ENCODE measurements at regions not wholly inside any gene's neighbourhood (a gene's known extent, or its start where the extent isn't known, plus 50 kb on each side); places are given as distances from the start of the nearest gene placed in this dataset.

DNA sequence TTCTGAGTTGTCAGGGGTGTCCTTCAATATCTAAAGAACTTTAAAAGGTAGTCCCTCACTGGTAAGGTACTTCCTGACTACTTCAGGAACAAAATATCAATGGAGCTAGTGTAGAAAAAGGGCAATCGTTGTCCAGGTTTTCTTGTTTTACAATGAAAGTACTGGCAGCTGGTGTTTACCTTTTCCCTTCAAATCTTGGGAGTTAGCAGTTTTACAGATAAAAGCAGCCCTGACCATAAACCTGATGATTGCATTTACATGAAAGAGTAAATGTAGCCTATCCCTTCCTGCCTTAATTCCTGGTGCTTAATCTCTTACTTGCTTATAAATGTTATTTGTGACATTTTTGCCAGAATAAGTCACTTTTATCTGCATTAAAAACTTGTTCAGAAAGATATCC is 559.9 kb upstream of the ARPP21 start:
- Histone ChIP-seq H3K79me2 (ENCODE audit: insufficient read depth, low read depth) (no peaks in the 10 kb centered on the region), H3K36me3 (ENCODE audit: insufficient read depth) (no peaks in the 10 kb centered on the region), H3K4me1 (ENCODE audit: low read depth, poor library complexity, severe bottlenecking) (no peaks in the 10 kb centered on the region), H3K27ac (no peak overlapping the region), H3K27me3 (ENCODE audit: insufficient read depth, low read depth) (no peaks in the 10 kb centered on the region), H4K20me1 (ENCODE audit: insufficient read depth) (no peaks in the 10 kb centered on the region), H2AFZ (ENCODE audit: low read depth) (no peak overlapping the region), H3K9ac (no peak overlapping the region), H3K4me3 (IDR thresholded peaks at IDR 0.05; ENCODE audit: insufficient read depth, low read depth, low read length) (no peak overlapping the region), H3K4me2 (no peak overlapping the region)
- TF ChIP-seq, protein P1, sequence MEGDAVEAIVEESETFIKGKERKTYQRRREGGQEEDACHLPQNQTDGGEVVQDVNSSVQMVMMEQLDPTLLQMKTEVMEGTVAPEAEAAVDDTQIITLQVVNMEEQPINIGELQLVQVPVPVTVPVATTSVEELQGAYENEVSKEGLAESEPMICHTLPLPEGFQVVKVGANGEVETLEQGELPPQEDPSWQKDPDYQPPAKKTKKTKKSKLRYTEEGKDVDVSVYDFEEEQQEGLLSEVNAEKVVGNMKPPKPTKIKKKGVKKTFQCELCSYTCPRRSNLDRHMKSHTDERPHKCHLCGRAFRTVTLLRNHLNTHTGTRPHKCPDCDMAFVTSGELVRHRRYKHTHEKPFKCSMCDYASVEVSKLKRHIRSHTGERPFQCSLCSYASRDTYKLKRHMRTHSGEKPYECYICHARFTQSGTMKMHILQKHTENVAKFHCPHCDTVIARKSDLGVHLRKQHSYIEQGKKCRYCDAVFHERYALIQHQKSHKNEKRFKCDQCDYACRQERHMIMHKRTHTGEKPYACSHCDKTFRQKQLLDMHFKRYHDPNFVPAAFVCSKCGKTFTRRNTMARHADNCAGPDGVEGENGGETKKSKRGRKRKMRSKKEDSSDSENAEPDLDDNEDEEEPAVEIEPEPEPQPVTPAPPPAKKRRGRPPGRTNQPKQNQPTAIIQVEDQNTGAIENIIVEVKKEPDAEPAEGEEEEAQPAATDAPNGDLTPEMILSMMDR (conservative IDR thresholded peaks at IDR 0.05; ENCODE audit: low read depth, low read length) = no peak

DNA sequence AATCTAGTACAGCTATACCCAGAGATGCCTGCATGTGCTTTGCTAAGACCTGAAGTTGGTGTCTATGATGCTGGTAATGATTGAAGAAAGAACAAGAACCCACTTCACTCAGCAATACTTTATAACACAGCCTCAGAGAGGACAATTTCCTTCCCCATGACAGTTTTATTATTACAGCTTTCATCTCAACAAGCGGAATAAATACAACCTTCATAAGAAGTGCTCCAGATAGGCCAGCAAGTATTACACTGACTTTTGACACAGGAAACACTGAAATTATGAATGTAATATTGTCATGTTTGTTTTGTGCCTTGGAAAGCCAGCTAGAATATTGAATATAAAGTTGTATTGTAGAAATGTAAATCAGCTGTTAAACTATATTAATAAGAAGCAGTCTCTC is 557.4 kb upstream of the ARPP21 start:
- H3K9ac ChIP-seq = no peak overlapping the region
- no peak overlapping the region for H3K4me3 ChIP-seq (IDR thresholded peaks at IDR 0.05; ENCODE audit: insufficient read depth, low read depth, low read length)
- H3K27me3 ChIP-seq (ENCODE audit: insufficient read depth, low read depth) = no peaks in the 10 kb centered on the region
- no peak overlapping the region for H3K4me2 ChIP-seq
- no peak overlapping the region for H2AFZ ChIP-seq (ENCODE audit: low read depth)
- no peak overlapping the region for H3K27ac ChIP-seq
- no peaks in the 10 kb centered on the region for H3K79me2 ChIP-seq (ENCODE audit: insufficient read depth, low read depth)
- no peaks in the 10 kb centered on the region for H3K4me1 ChIP-seq (ENCODE audit: low read depth, poor library complexity, severe bottlenecking)
- H3K36me3 ChIP-seq (ENCODE audit: insufficient read depth) = no peaks in the 10 kb centered on the region
- H4K20me1 ChIP-seq (ENCODE audit: insufficient read depth) = no peaks in the 10 kb centered on the region
- TF ChIP-seq, protein P1 (conservative IDR thresholded peaks at IDR 0.05; ENCODE audit: low read depth, low read length) = no peak

DNA sequence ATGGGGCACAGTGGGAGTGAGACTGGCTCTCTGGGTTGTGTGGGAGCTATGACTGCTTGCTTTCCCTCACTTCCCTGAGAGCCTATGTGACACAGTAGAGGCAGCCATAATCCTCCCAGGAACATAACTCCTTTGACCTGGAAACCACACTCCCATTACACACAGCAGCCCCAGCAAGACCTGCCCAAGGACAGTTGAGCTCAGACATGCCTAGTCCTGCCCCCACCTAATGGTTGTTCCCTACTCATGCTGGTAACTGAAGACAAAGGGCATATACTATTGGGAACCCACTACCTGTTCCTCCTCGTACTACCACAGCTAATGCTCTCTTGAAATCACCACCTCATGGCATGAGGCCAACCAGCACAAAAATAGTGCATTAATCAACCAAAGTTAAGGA is 550.4 kb upstream of the ARPP21 start:
- Histone ChIP-seq H3K27me3 (ENCODE audit: insufficient read depth, low read depth) (no peaks in the 10 kb centered on the region), H3K9ac (no peak overlapping the region), H3K4me2 (no peak overlapping the region), H3K4me3 (IDR thresholded peaks at IDR 0.05; ENCODE audit: insufficient read depth, low read depth, low read length) (no peak overlapping the region), H3K36me3 (ENCODE audit: insufficient read depth) (no peaks in the 10 kb centered on the region), H3K4me1 (ENCODE audit: low read depth, poor library complexity, severe bottlenecking) (no peaks in the 10 kb centered on the region), H3K79me2 (ENCODE audit: insufficient read depth, low read depth) (no peaks in the 10 kb centered on the region), H2AFZ (ENCODE audit: low read depth) (no peak overlapping the region), H3K27ac (no peak overlapping the region), H4K20me1 (ENCODE audit: insufficient read depth) (no peaks in the 10 kb centered on the region)
- TF ChIP-seq, protein P1 (conservative IDR thresholded peaks at IDR 0.05; ENCODE audit: low read depth, low read length) = no peak

- Histone ChIP-seq H4K20me1 (ENCODE audit: insufficient read depth) (no peaks in the 10 kb centered on the region), H2AFZ (ENCODE audit: low read depth) (no peak overlapping the region), H3K4me1 (ENCODE audit: low read depth, poor library complexity, severe bottlenecking) (no peaks in the 10 kb centered on the region), H3K4me3 (IDR thresholded peaks at IDR 0.05; ENCODE audit: insufficient read depth, low read depth, low read length) (no peak overlapping the region), H3K4me2 (no peak overlapping the region), H3K79me2 (ENCODE audit: insufficient read depth, low read depth) (no peaks in the 10 kb centered on the region), H3K27ac (no peak overlapping the region), H3K36me3 (ENCODE audit: insufficient read depth) (no peaks in the 10 kb centered on the region), H3K27me3 (ENCODE audit: insufficient read depth, low read depth) (no peaks in the 10 kb centered on the region), H3K9ac (no peak overlapping the region)
- TF ChIP-seq, protein P1 (conservative IDR thresholded peaks at IDR 0.05; ENCODE audit: low read depth, low read length) = no peak
Measured at GRCh38 chr3:35114686-35115085, 524.6 kb upstream of the ARPP21 start.

- no peaks in the 10 kb centered on the region for H3K27me3 ChIP-seq (ENCODE audit: insufficient read depth, low read depth)
- no peaks in the 10 kb centered on the region for H4K20me1 ChIP-seq (ENCODE audit: insufficient read depth)
- H3K27ac ChIP-seq = no peak overlapping the region
- TF ChIP-seq, protein P1 (conservative IDR thresholded peaks at IDR 0.05; ENCODE audit: low read depth, low read length) = no peak
- no peaks in the 10 kb centered on the region for H3K79me2 ChIP-seq (ENCODE audit: insufficient read depth, low read depth)
- no peak overlapping the region for H3K9ac ChIP-seq
- H2AFZ ChIP-seq (ENCODE audit: low read depth) = no peak overlapping the region
- H3K4me3 ChIP-seq (IDR thresholded peaks at IDR 0.05; ENCODE audit: insufficient read depth, low read depth, low read length) = no peak overlapping the region
- no peaks in the 10 kb centered on the region for H3K4me1 ChIP-seq (ENCODE audit: low read depth, poor library complexity, severe bottlenecking)
- H3K4me2 ChIP-seq = no peak overlapping the region
- H3K36me3 ChIP-seq (ENCODE audit: insufficient read depth) = no peaks in the 10 kb centered on the region
Measured at GRCh38 chr3:35120026-35120425, 519.3 kb upstream of the ARPP21 start.

All from KMS-11 (cell line).